ENCODE measurements at regions not wholly inside any gene's neighbourhood (a gene's known extent, or its start where the extent isn't known, plus 50 kb on each side); places are given as distances from the start of the nearest gene placed in this dataset.

- Histone ChIP-seq H3K4me1 (ENCODE audit: insufficient read depth, insufficient read length) (peaks cover 28% of the 10 kb centered on the region), H3K4me3 (ENCODE audit: insufficient read length, low read depth) (no peak overlapping the region), H3K27me3 (ENCODE audit: insufficient read depth, insufficient read length) (peaks cover 6% of the 10 kb centered on the region), H3K36me3 (ENCODE audit: insufficient read depth, insufficient read length, low read length) (no peaks in the 10 kb centered on the region), H3K9ac (ENCODE audit: insufficient read length, low read depth) (no peak overlapping the region), H3K9me3 (ENCODE audit: insufficient read depth, low read length) (no peaks in the 10 kb centered on the region)
- no peak for DNase-seq (ENCODE audit: low read depth, low spot score)
- no peak for TF ChIP-seq SUZ12 (IDR thresholded peaks at IDR 0.05; ENCODE audit: extremely low read depth, insufficient read depth, insufficient read length)
- TF ChIP-seq ZNF274 (IDR thresholded peaks at IDR 0.05; ENCODE audit: low read depth, low read length) = no peak
- no peak for TF ChIP-seq YY1 (IDR thresholded peaks at IDR 0.05; ENCODE audit: insufficient read depth, insufficient read length)
Observed at GRCh38 chr3:128569756-128570155, 76.8 kb upstream of the GATA2 start.

GRCh38 chr3:128568602-128569490 lies 75.8 kb upstream of the GATA2 start:
- no peak for TF ChIP-seq SUZ12 (IDR thresholded peaks at IDR 0.05; ENCODE audit: extremely low read depth, insufficient read depth, insufficient read length)
- no peak for TF ChIP-seq ZNF274 (IDR thresholded peaks at IDR 0.05; ENCODE audit: low read depth, low read length)
- no peak for TF ChIP-seq YY1 (IDR thresholded peaks at IDR 0.05; ENCODE audit: insufficient read depth, insufficient read length)
- H3K27me3 ChIP-seq (ENCODE audit: insufficient read depth, insufficient read length) = peaks cover 3% of the 10 kb centered on the region
- H3K4me3 ChIP-seq (ENCODE audit: insufficient read length, low read depth) = no peak overlapping the region
- no peak overlapping the region for H3K9ac ChIP-seq (ENCODE audit: insufficient read length, low read depth)
- peak; percentile 56 for DNase-seq (ENCODE audit: low read depth, low spot score)
- H3K9me3 ChIP-seq (ENCODE audit: insufficient read depth, low read length) = no peaks in the 10 kb centered on the region
- peaks cover 24% of the 10 kb centered on the region for H3K4me1 ChIP-seq (ENCODE audit: insufficient read depth, insufficient read length)
- H3K36me3 ChIP-seq (ENCODE audit: insufficient read depth, insufficient read length, low read length) = no peaks in the 10 kb centered on the region

- no peak for DNase-seq (ENCODE audit: low read depth, low spot score)
- Histone ChIP-seq H3K36me3 (ENCODE audit: insufficient read depth, insufficient read length, low read length) (no peaks in the 10 kb centered on the region), H3K27me3 (ENCODE audit: insufficient read depth, insufficient read length) (peaks cover 3% of the 10 kb centered on the region), H3K4me1 (ENCODE audit: insufficient read depth, insufficient read length) (peaks cover 18% of the 10 kb centered on the region), H3K9me3 (ENCODE audit: insufficient read depth, low read length) (no peaks in the 10 kb centered on the region), H3K4me3 (ENCODE audit: insufficient read length, low read depth) (no peak overlapping the region), H3K9ac (ENCODE audit: insufficient read length, low read depth) (no peak overlapping the region)
- no peak for TF ChIP-seq SUZ12 (IDR thresholded peaks at IDR 0.05; ENCODE audit: extremely low read depth, insufficient read depth, insufficient read length)
Observed at GRCh38 chr3:128567705-128568356, 74.8 kb upstream of the GATA2 start.

- TF ChIP-seq SUZ12 (IDR thresholded peaks at IDR 0.05; ENCODE audit: extremely low read depth, insufficient read depth, insufficient read length) (no peak), ZNF274 (IDR thresholded peaks at IDR 0.05; ENCODE audit: low read depth, low read length) (no peak), YY1 (IDR thresholded peaks at IDR 0.05; ENCODE audit: insufficient read depth, insufficient read length) (no peak)
- H3K36me3 ChIP-seq (ENCODE audit: insufficient read depth, insufficient read length, low read length) = no peaks in the 10 kb centered on the region
- no peak for DNase-seq (ENCODE audit: low read depth, low spot score)
- H3K4me3 ChIP-seq (ENCODE audit: insufficient read length, low read depth) = no peak overlapping the region
- H3K9ac ChIP-seq (ENCODE audit: insufficient read length, low read depth) = no peak overlapping the region
- peaks cover 16% of the 10 kb centered on the region for H3K4me1 ChIP-seq (ENCODE audit: insufficient read depth, insufficient read length)
- H3K9me3 ChIP-seq (ENCODE audit: insufficient read depth, low read length) = no peaks in the 10 kb centered on the region
- H3K27me3 ChIP-seq (ENCODE audit: insufficient read depth, insufficient read length) = peaks cover 3% of the 10 kb centered on the region
Observed at GRCh38 chr3:128567141-128567540, 74.1 kb upstream of the GATA2 start.

GRCh38 chr3:128563439-128563838 lies 70.4 kb upstream of the GATA2 start:
- Histone ChIP-seq H3K36me3 (ENCODE audit: insufficient read depth, insufficient read length, low read length) (no peaks in the 10 kb centered on the region), H3K27me3 (ENCODE audit: insufficient read depth, insufficient read length) (peaks cover 3% of the 10 kb centered on the region), H3K4me3 (ENCODE audit: insufficient read length, low read depth) (no peak overlapping the region), H3K9me3 (ENCODE audit: insufficient read depth, low read length) (no peaks in the 10 kb centered on the region), H3K9ac (ENCODE audit: insufficient read length, low read depth) (no peak overlapping the region), H3K4me1 (ENCODE audit: insufficient read depth, insufficient read length) (peaks cover 11% of the 10 kb centered on the region)
- TF ChIP-seq YY1 (IDR thresholded peaks at IDR 0.05; ENCODE audit: insufficient read depth, insufficient read length) (no peak), ZNF274 (IDR thresholded peaks at IDR 0.05; ENCODE audit: low read depth, low read length) (no peak), SUZ12 (IDR thresholded peaks at IDR 0.05; ENCODE audit: extremely low read depth, insufficient read depth, insufficient read length) (no peak)
- no peak for DNase-seq (ENCODE audit: low read depth, low spot score)

GRCh38 chr3:128561504-128561903 lies 68.5 kb upstream of the GATA2 start:
- TF ChIP-seq YY1 (IDR thresholded peaks at IDR 0.05; ENCODE audit: insufficient read depth, insufficient read length) (no peak), ZNF274 (IDR thresholded peaks at IDR 0.05; ENCODE audit: low read depth, low read length) (no peak), SUZ12 (IDR thresholded peaks at IDR 0.05; ENCODE audit: extremely low read depth, insufficient read depth, insufficient read length) (no peak)
- Histone ChIP-seq H3K27me3 (ENCODE audit: insufficient read depth, insufficient read length) (no peaks in the 10 kb centered on the region), H3K36me3 (ENCODE audit: insufficient read depth, insufficient read length, low read length) (no peaks in the 10 kb centered on the region), H3K9me3 (ENCODE audit: insufficient read depth, low read length) (no peaks in the 10 kb centered on the region), H3K4me3 (ENCODE audit: insufficient read length, low read depth) (no peak overlapping the region), H3K9ac (ENCODE audit: insufficient read length, low read depth) (no peak overlapping the region), H3K4me1 (ENCODE audit: insufficient read depth, insufficient read length) (no peaks in the 10 kb centered on the region)
- no peak for DNase-seq (ENCODE audit: low read depth, low spot score)

- Histone ChIP-seq H3K9me3 (ENCODE audit: insufficient read depth, low read length) (no peaks in the 10 kb centered on the region), H3K36me3 (ENCODE audit: insufficient read depth, insufficient read length, low read length) (no peaks in the 10 kb centered on the region), H3K9ac (ENCODE audit: insufficient read length, low read depth) (no peak overlapping the region), H3K4me3 (ENCODE audit: insufficient read length, low read depth) (no peak overlapping the region), H3K4me1 (ENCODE audit: insufficient read depth, insufficient read length) (no peaks in the 10 kb centered on the region), H3K27me3 (ENCODE audit: insufficient read depth, insufficient read length) (no peaks in the 10 kb centered on the region)
- no peak for TF ChIP-seq YY1 (IDR thresholded peaks at IDR 0.05; ENCODE audit: insufficient read depth, insufficient read length)
- no peak for TF ChIP-seq SUZ12 (IDR thresholded peaks at IDR 0.05; ENCODE audit: extremely low read depth, insufficient read depth, insufficient read length)
- no peak for TF ChIP-seq ZNF274 (IDR thresholded peaks at IDR 0.05; ENCODE audit: low read depth, low read length)
- DNase-seq (ENCODE audit: low read depth, low spot score) = no peak
Observed at GRCh38 chr3:128560768-128561167, 67.8 kb upstream of the GATA2 start.

Measured in NT2/D1 (cell line).